ENCODE measurements at regions not wholly inside any gene's neighbourhood (a gene's known extent, or its start where the extent isn't known, plus 50 kb on each side); places are given as distances from the start of the nearest gene placed in this dataset.

GRCh38 chr2:9772035-9772998 lies 71.0 kb upstream of the TAF1B start:
- no peak for DNase-seq (ENCODE audit: low spot score)

- no peak for DNase-seq (ENCODE audit: low spot score)
Measured at GRCh38 chr2:9772999-9773902, 70.0 kb upstream of the TAF1B start.

DNA sequence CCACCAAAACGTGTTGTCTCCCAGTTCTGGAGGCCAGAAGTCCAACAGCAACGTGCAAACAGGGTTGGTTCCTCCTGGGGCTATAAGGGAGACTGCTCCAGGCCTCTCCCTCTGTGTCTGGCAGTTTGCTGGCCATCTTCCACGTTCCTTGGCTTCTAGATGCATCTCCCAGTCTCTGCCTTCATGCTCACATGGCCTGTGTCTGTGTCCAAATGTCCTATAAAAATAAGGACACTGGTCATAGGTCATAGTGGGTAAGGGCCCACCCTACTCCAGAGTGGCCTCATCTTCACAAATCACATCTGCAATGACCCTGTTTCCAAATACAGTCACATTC lies 69.4 kb upstream of the TAF1B start:
- no peak for DNase-seq (ENCODE audit: low spot score)

- no peak for DNase-seq (ENCODE audit: low spot score)
Measured at GRCh38 chr2:9774266-9774665, 69.0 kb upstream of the TAF1B start.

DNA sequence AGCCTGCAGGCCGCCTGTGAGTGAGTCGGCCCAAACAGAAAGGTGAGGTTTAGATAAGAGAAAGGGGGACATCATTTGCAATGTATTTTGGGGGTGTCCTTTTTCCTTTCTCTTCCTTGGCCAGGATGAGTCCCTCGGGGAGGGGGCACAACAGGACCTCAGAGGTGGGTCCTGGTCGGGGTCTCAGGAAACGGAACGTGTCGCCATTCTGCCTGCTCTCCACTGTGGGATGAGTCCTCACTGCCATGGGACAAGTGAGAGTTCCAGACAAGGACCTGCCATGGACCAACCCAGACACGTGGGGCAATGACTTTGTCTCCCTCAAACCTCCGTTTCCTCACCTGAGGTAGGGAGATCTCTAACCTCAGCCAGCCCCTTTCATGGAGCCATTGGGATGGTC lies 67.9 kb upstream of the TAF1B start:
- no peak for DNase-seq (ENCODE audit: low spot score)

DNA sequence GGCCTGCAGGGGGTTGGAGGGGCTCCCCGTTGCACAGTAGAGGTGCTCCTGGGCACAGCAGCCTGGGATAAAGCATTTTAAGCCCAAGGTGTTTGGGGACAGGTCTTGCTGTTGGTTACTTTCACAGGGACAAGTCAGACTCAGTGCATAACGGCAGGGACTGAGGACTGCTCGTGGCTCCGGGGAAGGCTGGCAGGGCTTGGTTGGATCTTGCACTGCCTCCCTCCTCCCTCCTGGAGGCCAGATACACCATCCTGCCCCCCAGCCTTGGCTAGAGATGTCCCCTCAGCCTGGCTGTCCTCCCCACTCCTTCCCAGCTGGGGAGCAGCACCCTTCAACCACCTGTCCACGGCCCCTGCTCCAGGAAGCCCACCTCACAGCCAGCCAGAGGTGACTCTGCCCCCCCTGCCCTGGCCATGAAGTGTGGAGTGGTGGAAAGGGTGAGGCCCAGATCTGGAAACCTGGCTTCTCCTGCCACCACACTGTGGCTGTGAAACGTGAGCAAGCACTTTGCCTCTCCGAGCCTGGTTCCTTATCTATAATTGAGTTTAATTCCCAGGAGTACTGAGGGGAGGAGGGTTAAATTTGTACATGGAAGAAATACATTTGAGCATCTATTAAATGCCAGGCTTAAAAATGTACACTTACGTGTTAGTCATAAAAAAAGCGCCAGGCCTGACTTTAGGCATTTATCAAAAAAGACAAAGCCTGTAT lies 67.1 kb upstream of the TAF1B start:
- DNase-seq (ENCODE audit: low spot score), result no peak

DNA sequence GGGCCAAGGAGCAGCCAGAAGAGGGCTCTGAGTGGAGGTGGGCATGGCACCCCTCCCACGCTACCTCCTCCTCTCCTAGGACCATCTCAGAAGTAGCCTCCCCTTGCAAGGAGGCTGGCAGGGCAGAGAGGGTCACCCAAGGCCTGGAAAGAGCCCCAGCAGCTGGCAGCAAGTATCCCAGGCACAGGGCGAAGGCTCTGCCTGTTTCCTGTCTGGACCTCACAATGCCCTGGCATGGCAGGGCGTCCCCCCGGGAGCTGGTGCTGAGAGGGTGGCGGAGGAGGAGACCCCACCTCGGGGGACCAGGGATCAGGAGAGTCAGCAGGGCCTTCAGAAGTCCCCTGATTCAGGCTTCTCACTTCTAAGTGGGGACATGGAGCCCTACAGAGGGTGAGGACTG lies 66.2 kb upstream of the TAF1B start:
- no peak for DNase-seq (ENCODE audit: low spot score)

GRCh38 chr2:9778012-9778411 lies 65.3 kb upstream of the TAF1B start:
- no peak for DNase-seq (ENCODE audit: low spot score)

DNA sequence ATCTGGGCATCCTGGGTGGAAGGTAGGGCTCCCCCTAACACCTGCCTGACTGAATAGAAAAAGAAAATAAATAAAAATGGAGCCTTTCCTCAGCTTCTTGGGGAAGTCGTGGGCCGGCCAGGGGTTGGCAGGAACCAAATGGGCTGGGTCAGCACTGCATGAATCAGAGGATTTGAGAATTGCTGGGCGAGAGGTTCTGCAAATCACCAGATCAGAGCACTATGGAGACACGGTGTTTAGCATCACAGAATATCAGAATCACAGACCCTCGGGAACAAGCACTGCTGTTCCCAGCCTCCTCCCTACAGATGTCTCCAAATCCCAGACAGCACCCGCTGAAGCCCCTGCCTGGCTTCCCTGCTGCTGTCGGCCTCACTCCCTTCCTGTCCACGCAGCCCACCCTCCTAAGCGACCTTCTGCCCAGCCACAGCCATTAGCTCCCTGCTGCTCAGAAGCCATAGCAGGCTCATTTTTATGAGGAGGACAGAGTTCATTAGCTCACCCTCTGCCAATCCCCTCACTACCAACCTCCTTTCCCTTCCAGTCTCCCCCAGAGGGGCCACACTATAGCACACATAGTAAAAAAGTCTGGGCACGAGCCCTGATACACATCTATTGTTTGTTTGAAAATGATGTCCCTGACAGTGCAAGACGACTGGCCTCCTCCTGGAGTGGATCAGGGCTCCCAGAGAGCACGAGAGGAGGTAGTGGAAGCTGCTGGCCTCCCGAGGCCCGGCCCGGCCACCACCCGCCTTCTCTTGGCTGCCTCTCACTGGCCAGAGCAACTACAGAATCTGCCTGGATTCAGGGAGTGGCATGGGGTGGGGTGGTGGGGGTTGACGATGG lies 64.6 kb upstream of the TAF1B start:
- no peak for DNase-seq (ENCODE audit: low spot score)

- DNase-seq (ENCODE audit: low spot score), result no peak
Measured at GRCh38 chr2:9779596-9780264, 63.5 kb upstream of the TAF1B start.

DNA sequence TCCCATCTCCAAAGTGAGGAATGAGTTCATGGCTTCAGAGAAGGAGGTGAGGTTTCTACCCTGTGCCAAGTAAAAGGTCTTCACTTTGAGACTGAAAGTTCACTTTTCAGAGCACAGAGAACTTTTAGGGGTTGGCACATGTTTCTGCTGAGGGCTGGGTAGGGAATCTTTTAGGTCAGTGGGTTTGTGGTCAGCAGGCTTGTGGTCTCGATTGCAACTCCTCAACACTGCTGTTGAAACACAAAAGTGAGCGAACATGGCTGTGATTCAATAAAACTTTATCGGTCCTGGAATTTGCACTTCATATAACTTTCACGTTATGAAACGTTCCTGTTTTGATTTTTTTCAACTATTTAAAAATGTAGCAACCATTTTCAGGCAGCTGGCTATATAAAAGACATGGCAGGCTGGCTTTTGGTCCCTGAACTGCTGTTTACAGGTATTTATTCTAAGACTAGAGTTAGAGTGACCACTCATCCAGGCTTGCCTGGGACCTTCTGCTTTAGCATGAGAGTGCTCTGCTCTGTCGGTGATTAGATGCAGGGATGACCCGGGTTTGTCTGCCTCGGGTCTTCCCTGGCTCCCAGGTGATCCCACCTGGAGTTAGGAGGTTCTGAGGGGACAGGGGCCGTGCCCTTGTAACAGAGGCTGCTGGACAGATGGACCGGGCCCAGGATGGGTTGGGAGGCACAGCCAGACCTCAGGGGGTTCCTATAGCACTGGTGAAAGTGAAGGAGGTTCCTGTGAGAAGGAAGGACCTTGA lies 62.7 kb upstream of the TAF1B start:
- DNase-seq (ENCODE audit: low spot score), result no peak

GRCh38 chr2:9781252-9781651 lies 62.0 kb upstream of the TAF1B start:
- no peak for DNase-seq (ENCODE audit: low spot score)

DNA sequence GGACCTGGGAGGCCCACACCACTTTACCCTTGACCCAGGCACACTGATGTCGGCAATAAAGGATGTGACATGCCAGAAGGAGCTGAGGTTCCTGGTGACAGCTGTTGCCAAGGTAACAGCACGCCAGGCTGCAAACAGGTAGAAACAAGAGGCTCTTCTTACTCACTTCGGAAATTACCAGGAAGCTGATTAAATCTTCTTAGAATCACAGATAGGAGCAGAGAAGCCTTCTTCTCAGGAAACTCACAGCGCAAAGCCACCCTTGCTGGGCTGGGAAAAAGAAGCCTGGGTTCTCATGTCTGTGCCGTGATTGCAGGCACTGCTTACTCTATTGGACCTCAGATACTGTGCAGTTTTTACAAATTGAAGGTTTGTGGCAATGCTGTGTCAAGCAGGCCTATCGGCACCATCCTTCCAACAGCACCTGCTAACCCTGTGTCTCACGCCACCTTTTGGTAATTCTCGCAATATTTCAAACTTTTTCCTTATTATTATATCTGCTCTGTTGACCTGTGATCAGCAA lies 61.0 kb upstream of the TAF1B start:
- DNase-seq (ENCODE audit: low spot score), result no peak

- DNase-seq (ENCODE audit: low spot score), result no peak
Measured at GRCh38 chr2:9789371-9789770, 53.9 kb upstream of the TAF1B start.

GRCh38 chr2:9790702-9791225 lies 52.5 kb upstream of the TAF1B start:
- DNase-seq (ENCODE audit: low spot score), result no peak

DNA sequence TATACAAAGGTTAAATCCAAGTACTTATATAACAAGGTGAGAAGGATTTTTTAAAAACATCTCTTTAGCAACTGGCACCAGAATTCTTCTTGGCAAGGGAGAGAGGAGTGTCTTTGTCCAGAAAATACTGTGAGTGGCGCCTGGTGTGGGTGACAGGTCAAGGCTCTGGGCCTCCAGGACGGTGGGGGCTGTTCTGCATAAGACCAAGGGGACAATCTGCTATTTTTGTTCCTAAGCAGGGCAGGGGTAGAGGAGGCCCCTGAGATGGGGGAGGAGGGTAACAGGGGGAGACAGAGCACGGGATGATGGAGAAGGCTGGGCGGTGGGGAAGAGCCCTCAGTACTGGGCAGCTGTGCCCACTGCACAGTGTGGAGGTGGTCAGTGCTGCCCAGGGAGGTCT lies 51.6 kb upstream of the TAF1B start:
- no peak for DNase-seq (ENCODE audit: low spot score)

DNA sequence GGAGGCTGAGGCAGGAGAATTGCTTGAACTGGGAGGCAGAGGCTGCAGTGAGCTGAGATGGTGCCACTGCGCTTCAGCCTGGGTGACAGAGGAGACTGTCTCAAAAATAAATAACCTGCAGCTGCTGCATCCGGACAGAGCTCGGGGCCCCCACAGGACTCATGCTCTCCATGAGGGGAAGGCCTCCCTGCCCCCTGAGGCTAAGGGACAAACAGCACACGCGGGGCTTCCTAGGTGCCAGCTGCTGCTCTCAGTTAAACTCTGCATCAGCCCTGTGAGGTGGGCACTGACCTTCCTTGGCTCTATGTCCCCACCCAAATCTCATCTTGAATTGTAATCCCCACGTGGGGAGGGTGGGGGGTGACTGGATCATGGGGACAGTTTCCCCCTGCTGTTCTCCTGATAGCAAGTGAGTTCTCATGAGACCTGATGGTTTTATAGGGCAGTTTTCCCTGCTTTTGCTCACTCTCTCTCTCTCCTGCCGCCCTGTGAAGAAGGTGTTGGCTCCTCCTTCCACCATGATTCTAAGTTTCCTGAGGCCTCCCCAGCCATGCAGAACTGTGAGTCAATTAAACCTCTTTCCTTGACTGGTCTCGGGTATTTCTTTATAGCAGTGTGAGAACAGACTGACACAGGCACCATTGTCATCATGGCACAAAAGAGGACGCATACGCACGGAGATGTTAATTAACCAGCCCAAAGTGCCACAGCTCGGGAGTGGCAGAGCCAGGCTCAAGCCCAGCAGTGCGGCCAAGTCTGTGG lies 49.9 kb upstream of the TAF1B start:
- no peak for DNase-seq (ENCODE audit: low spot score)

All from H4 (cell line).